Type B pancreatic cell (in vitro differentiated cells): ENCODE measurements at regions not wholly inside any gene's neighbourhood (a gene's known extent, or its start where the extent isn't known, plus 50 kb on each side); places are given as distances from the start of the nearest gene placed in this dataset.
"Not testable (repeated sequence)": the region's sequence is repeated elsewhere in the genome, so short reads cannot be mapped to it uniquely, and the experiment has no call there.

Experiments
- DNase-seq: peaks from one replicate; pipeline ENCODE4 v3.0.0; 2021; ENCODE audit warnings: mixed read lengths; ENCODE audit not compliant: unreplicated experiment; ENCODE audit errors: extremely low spot score
- H3K27ac Mint-ChIP-seq: 2 replicates; pipeline ENCODE4 v1.8.0; 2021; ENCODE audit warnings: mild to moderate bottlenecking, mixed read lengths
- H3K27me3 Mint-ChIP-seq: 2 replicates; pipeline ENCODE4 v1.8.0; 2021; ENCODE audit warnings: mixed read lengths
- H3K36me3 Mint-ChIP-seq: 2 replicates; pipeline ENCODE4 v1.8.0; 2021; ENCODE audit warnings: mixed read lengths
- H3K4me1 Mint-ChIP-seq: one replicate; pipeline ENCODE4 v1.8.0; 2021; ENCODE audit warnings: mixed read lengths; ENCODE audit not compliant: unreplicated experiment
- H3K4me3 Mint-ChIP-seq: 2 replicates; pipeline ENCODE4 v1.8.0; 2021; ENCODE audit warnings: mild to moderate bottlenecking, mixed read lengths
- H3K9me3 Mint-ChIP-seq: 2 replicates; pipeline ENCODE4 v1.8.0; 2021; ENCODE audit warnings: mixed read lengths
- CTCF ChIP-seq: fragments of 200-600 bp; sonication (generic); conservative IDR thresholded peaks from 2 replicates; pipeline ENCODE4 v1.5.0; 2021; ENCODE audit warnings: antibody characterized with exemption, mild to moderate bottlenecking

- Mint-ChIP-seq H3K27me3 (peaks cover 46% of the 10 kb centered on the region), H3K4me3 (no peak overlapping the region), H3K36me3 (no peaks in the 10 kb centered on the region), H3K27ac (no peak overlapping the region), H3K4me1 (no peaks in the 10 kb centered on the region), H3K9me3 (no peaks in the 10 kb centered on the region)
- no peak for TF ChIP-seq CTCF
- no peak for DNase-seq
Measured at GRCh38 chr20:43831481-43832065, 83.1 kb upstream of the TOX2 start.

- peaks cover 48% of the 10 kb centered on the region for H3K27me3 Mint-ChIP-seq
- no peak for TF ChIP-seq CTCF
- no peak overlapping the region for H3K27ac Mint-ChIP-seq
- no peaks in the 10 kb centered on the region for H3K9me3 Mint-ChIP-seq
- H3K36me3 Mint-ChIP-seq, result no peaks in the 10 kb centered on the region
- H3K4me3 Mint-ChIP-seq, result no peak overlapping the region
- H3K4me1 Mint-ChIP-seq, result no peaks in the 10 kb centered on the region
- no peak for DNase-seq
Measured at GRCh38 chr20:43830883-43831282, 83.8 kb upstream of the TOX2 start.

- peaks cover 55% of the 10 kb centered on the region for H3K27me3 Mint-ChIP-seq
Measured at GRCh38 chr20:43829951-43830690, 84.5 kb upstream of the TOX2 start.

DNA sequence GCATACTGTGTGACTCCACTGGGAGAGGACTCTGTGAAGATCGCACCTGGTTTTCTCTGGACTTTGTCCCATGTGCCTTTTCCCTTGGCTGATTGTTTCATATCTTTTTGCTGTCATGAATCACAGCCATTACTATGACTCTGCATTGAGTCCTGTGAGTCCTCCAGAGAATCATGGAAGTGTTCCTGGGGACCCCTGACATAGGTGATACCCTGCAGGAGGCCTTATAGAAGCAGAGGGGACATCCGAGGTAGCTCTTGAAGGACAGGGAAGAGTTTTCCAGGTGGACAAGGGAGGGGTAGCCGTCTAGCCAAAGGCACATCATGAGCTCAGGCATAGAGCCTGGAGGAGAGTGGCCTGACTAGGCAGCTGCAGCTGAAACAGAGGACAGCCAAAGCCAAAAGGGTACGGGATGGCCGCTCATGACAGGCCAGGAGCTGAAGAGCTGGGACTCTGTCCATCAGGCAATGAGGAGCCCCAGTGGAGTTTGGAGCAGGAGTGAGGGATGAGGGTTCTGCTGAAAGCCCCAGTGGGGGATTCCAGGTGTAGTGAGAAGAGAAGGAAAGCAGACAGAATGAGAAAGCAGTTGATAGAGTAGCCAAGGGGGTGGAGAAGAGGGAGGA is 86.6 kb upstream of the TOX2 start:
- Mint-ChIP-seq H3K27me3 (peaks cover 56% of the 10 kb centered on the region), H3K36me3 (no peaks in the 10 kb centered on the region), H3K4me1 (no peaks in the 10 kb centered on the region), H3K9me3 (no peaks in the 10 kb centered on the region), H3K4me3 (no peak overlapping the region), H3K27ac (no peak overlapping the region)
- DNase-seq, result no peak
- TF ChIP-seq CTCF, result no peak

More at GRCh38 chr20:43829951-43830690, 84.5 kb upstream of the TOX2 start:
- no peak for DNase-seq
- no peaks in the 10 kb centered on the region for H3K4me1 Mint-ChIP-seq
- H3K36me3 Mint-ChIP-seq, result no peaks in the 10 kb centered on the region
- H3K4me3 Mint-ChIP-seq, result no peak overlapping the region
- no peak overlapping the region for H3K27ac Mint-ChIP-seq
- H3K9me3 Mint-ChIP-seq, result no peaks in the 10 kb centered on the region
- TF ChIP-seq CTCF, result no peak

DNA sequence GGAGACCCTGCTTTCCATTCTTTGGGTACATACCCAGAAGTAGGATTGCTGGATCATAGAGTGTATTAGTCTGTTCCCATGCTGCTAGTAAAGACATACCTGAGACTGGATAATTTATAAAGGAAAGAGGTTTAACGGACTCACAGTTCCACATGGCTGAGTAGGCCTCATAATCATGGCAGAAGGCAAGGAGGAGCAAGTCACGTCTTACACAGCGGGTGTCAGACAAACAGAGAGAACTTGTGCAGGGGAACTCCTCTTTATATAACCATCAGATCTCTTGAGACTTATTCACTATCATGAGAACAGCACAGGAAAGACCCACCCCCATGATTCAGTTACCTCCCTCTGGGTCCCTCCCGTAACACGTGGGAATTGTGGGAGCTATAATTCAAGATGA is 87.7 kb upstream of the TOX2 start:
- not testable (repeated sequence) for H3K4me3 Mint-ChIP-seq, H3K4me1 Mint-ChIP-seq, DNase-seq, H3K27ac Mint-ChIP-seq, H3K9me3 Mint-ChIP-seq, H3K36me3 Mint-ChIP-seq
- peaks cover 47% of the 10 kb centered on the region for H3K27me3 Mint-ChIP-seq

DNA sequence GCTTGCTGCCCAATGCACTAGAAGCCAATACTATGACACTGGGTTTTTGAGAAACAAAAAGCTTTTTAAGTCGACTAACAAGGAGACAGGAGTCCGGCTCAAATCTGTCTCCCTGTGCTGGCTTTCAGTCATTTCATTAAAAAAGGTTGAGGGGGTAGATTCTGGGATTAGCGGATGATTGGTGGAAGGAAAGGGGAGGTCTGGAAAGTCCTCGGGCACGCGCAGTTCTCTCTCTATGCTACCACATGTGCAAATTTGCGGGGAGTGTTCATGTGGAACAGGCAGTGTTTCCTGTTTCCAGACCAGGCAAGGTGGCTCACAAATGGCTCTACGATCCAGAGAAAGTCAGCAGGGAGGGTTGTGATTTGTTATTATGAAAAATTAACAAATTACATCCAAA is 89.1 kb upstream of the TOX2 start:
- Mint-ChIP-seq H3K27me3 (peaks cover 47% of the 10 kb centered on the region), H3K27ac (no peak overlapping the region), H3K9me3 (no peaks in the 10 kb centered on the region), H3K4me3 (no peak overlapping the region), H3K36me3 (no peaks in the 10 kb centered on the region), H3K4me1 (no peaks in the 10 kb centered on the region)
- DNase-seq, result no peak
- no peak for TF ChIP-seq CTCF
